OCI-LY3 (cell line): ENCODE measurements at regions not wholly inside any gene's neighbourhood (a gene's known extent, or its start where the extent isn't known, plus 50 kb on each side); places are given as distances from the start of the nearest gene placed in this dataset.

Source experiments
- H2AFZ ChIP-seq: fragments of 200-600, 300-600 bp; shearing (Covaris generic); 2 replicates; pipeline ENCODE4 v1.6.0; 2014; ENCODE audit warnings: antibody characterized with exemption, low read depth, low read length
- H3K27ac ChIP-seq: fragments of 200-600, 300-600 bp; sonication (generic); 2 replicates; pipeline ENCODE4 v1.5.1; 2014; ENCODE audit warnings: mild to moderate bottlenecking, low read length, moderate library complexity, mixed read lengths
- H3K27me3 ChIP-seq: fragments of 200-600, 300-600 bp; sonication (generic); 2 replicates; pipeline ENCODE4 v1.6.1; 2014; ENCODE audit warnings: low read depth, low read length, mixed read lengths
- H3K36me3 ChIP-seq: fragments of 200-600, 300-600 bp; sonication (generic); replicated peaks from 2 replicates; pipeline ENCODE3; 2014; ENCODE audit warnings: low read depth, low read length, mixed read lengths
- H3K4me1 ChIP-seq: fragments of 300-600, 200-600 bp; sonication (generic); 2 replicates; pipeline ENCODE4 v1.6.1; 2014; ENCODE audit warnings: low read length, mixed read lengths
- H3K4me2 ChIP-seq: fragments of 200-600, 300-600 bp; sonication (generic); 2 replicates; pipeline ENCODE4 v1.6.1; 2014; ENCODE audit warnings: low read length, mixed read lengths
- H3K4me3 ChIP-seq: fragments of 300-600, 200-600 bp; sonication (generic); 2 replicates; pipeline ENCODE4 v1.5.1; 2014; ENCODE audit warnings: antibody characterized with exemption, mild to moderate bottlenecking, low read length, moderate library complexity
- H3K79me2 ChIP-seq: fragments of 300-600, 200-600 bp; shearing (Covaris generic); 2 replicates; pipeline ENCODE4 v1.6.1; 2014; ENCODE audit warnings: mild to moderate bottlenecking, low read length, mixed read lengths
- H3K9ac ChIP-seq: fragments of 300-600, 200-600 bp; shearing (Covaris generic); 2 replicates; pipeline ENCODE4 v1.6.0; 2014; ENCODE audit warnings: mild to moderate bottlenecking, low read length, moderate library complexity
- H3K9me3 ChIP-seq: fragments of 200-600, 300-600 bp; shearing (Covaris generic); 2 replicates; pipeline ENCODE4 v1.6.1; 2014; ENCODE audit warnings: low read length, mixed read lengths; ENCODE audit not compliant: insufficient read depth
- H4K20me1 ChIP-seq: fragments of 200-600, 300-600 bp; sonication (generic); 2 replicates; pipeline ENCODE4 v1.6.1; 2016; ENCODE audit warnings: low read length, mixed read lengths; ENCODE audit not compliant: insufficient read depth
- CTCF ChIP-seq: fragments of 200-600, 300-600 bp; sonication (generic); IDR thresholded peaks from 2 replicates; pipeline ENCODE4 v1.5.1; 2014; ENCODE audit warnings: antibody characterized with exemption, low read length, low read depth
- EZH2phosphoT487 ChIP-seq: fragments of 200-600 bp; shearing (Covaris generic); IDR thresholded peaks from 2 replicates; pipeline ENCODE4 v1.6.1; 2018; ENCODE audit warnings: antibody characterized with exemption, mixed run types, low read depth

DNA sequence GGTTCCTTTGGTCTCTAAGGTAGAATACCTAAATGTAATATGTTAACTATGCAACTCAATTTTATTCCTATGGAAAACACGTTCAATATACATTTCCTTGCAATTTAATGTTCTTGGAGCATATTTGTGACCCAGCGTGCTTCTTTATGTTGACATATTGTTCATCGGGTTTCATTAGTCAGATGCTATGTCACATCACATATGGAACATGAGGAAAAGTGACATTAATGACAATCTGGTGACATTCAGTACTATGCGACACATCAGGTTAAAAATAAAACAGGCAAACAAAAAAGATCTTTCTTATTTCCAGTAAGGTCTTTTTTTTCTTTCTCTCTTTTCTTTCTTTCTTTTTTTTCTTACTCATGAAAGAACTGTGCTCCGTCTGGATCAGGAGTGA lies 135.6 kb upstream of the SMIM21 start:
- Histone ChIP-seq H3K9ac (no peak overlapping the region), H4K20me1 (no peaks in the 10 kb centered on the region), H2AFZ (no peak overlapping the region), H3K36me3 (no peaks in the 10 kb centered on the region), H3K27me3 (peaks cover 16% of the 10 kb centered on the region), H3K27ac (no peak overlapping the region), H3K9me3 (no peaks in the 10 kb centered on the region), H3K4me3 (no peak overlapping the region), H3K4me1 (no peaks in the 10 kb centered on the region), H3K79me2 (no peaks in the 10 kb centered on the region), H3K4me2 (no peak overlapping the region)
- TF ChIP-seq EZH2phosphoT487: no peak
- no peak for TF ChIP-seq CTCF

DNA sequence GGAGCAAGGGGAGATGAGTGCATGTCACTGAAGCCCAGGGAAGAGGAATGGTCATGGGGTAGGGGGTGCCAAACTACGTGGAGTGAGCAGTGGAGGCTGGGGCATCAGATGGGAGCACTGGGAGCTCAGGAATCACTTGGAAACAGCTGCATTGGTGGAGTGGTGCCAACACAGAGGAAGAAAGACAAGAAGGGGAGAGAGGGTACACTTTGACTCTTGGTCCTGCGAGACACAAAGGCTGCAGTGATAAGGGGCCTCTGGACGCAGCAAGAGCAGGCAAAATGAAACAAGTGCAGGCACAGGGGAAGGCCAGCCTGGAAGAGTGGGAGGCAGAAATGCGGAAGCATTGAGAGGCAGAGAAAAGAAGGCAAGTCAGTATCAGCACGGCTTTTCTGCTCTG lies 134.7 kb upstream of the SMIM21 start:
- no peaks in the 10 kb centered on the region for H3K79me2 ChIP-seq
- H3K4me3 ChIP-seq: no peak overlapping the region
- no peaks in the 10 kb centered on the region for H3K36me3 ChIP-seq
- H3K4me1 ChIP-seq: no peaks in the 10 kb centered on the region
- no peak overlapping the region for H3K9ac ChIP-seq
- TF ChIP-seq CTCF (no peak), EZH2phosphoT487 (no peak)
- peaks cover 26% of the 10 kb centered on the region for H3K27me3 ChIP-seq
- H3K9me3 ChIP-seq: no peaks in the 10 kb centered on the region
- no peaks in the 10 kb centered on the region for H4K20me1 ChIP-seq
- no peak overlapping the region for H3K27ac ChIP-seq
- H2AFZ ChIP-seq: no peak overlapping the region
- H3K4me2 ChIP-seq: no peak overlapping the region

DNA sequence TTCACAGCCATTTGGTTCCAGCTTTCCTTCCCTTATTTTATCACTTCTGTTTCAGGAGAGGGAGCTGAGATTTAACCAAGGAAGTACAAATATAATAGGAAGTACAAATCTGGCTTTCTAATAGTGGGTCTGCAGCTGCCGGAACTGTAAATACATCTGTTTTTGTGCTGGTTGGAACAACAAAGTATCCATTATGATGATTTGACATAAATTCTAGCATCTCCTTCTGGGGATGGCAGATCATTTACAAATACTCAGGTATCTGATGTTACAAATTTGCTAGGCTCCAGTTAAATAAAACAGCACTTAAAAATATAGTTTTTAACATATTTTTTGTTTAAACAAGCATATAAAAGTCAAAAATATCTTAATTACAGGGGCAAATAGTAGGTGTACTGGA lies 131.3 kb upstream of the SMIM21 start:
- peaks cover 48% of the 10 kb centered on the region for H3K27me3 ChIP-seq
- no peak overlapping the region for H3K27ac ChIP-seq
- no peak overlapping the region for H3K4me3 ChIP-seq
- H3K4me2 ChIP-seq: no peak overlapping the region
- H3K79me2 ChIP-seq: no peaks in the 10 kb centered on the region
- no peaks in the 10 kb centered on the region for H3K4me1 ChIP-seq
- H3K9ac ChIP-seq: no peak overlapping the region
- H4K20me1 ChIP-seq: no peaks in the 10 kb centered on the region
- H2AFZ ChIP-seq: no peak overlapping the region
- no peaks in the 10 kb centered on the region for H3K36me3 ChIP-seq
- TF ChIP-seq EZH2phosphoT487 (no peak), CTCF (no peak)
- H3K9me3 ChIP-seq: no peaks in the 10 kb centered on the region

- H3K27me3 ChIP-seq: peaks cover 65% of the 10 kb centered on the region
- no peaks in the 10 kb centered on the region for H3K36me3 ChIP-seq
- TF ChIP-seq CTCF (no peak), EZH2phosphoT487 (no peak)
- H3K27ac ChIP-seq: no peak overlapping the region
- H3K9ac ChIP-seq: no peak overlapping the region
- H3K9me3 ChIP-seq: no peaks in the 10 kb centered on the region
- H2AFZ ChIP-seq: no peak overlapping the region
- no peak overlapping the region for H3K4me2 ChIP-seq
- no peaks in the 10 kb centered on the region for H4K20me1 ChIP-seq
- H3K4me1 ChIP-seq: no peaks in the 10 kb centered on the region
- H3K79me2 ChIP-seq: no peaks in the 10 kb centered on the region
- no peak overlapping the region for H3K4me3 ChIP-seq
Observed at GRCh38 chr18:75556841-75557240, 129.3 kb upstream of the SMIM21 start.
